H1 (cell line): ENCODE measurements at regions not wholly inside any gene's neighbourhood (a gene's known extent, or its start where the extent isn't known, plus 50 kb on each side); places are given as distances from the start of the nearest gene placed in this dataset.

Experiments used
- BCL11A ChIP-seq, 2 experiments: IDR thresholded peaks; one replicate each; pipeline ENCODE4 v1.6.1; 2011; ENCODE audit warnings: low read depth in 2 of 2, low read length in 2 of 2, mild to moderate bottlenecking in 2 of 2
- CHD2 ChIP-seq: IDR thresholded peaks from 2 replicates; pipeline ENCODE4 v1.6.1; 2012; ENCODE audit warnings: low read length, improper control_type of control experiment
- CTCF ChIP-seq, 3 experiments: IDR thresholded peaks; 1 replicate in 2 of 3; 2 replicates in 1 of 3; pipeline versions ENCODE4 v1.5.1 to v1.6.1; 2011; ENCODE audit warnings: low read length in 3 of 3, mild to moderate bottlenecking in 3 of 3, inconsistent platforms in 2 of 3, low read depth in 1 of 3, moderate library complexity in 1 of 3; ENCODE audit not compliant: insufficient read depth in 1 of 3; ENCODE audit errors: control extremely low read depth in 1 of 3
- EZH2 ChIP-seq: fragments of 200-600 bp; sonication (generic); IDR thresholded peaks from 2 replicates; pipeline ENCODE4 v1.7.1; 2012; ENCODE audit warnings: low read depth, mild to moderate bottlenecking, moderate library complexity, low read length, inconsistent platforms; ENCODE audit not compliant: severe bottlenecking
- RFX5 ChIP-seq: IDR thresholded peaks from 2 replicates; pipeline ENCODE4 v1.6.1; 2011; ENCODE audit warnings: low read depth, low read length, improper control_type of control experiment, borderline replicate concordance
- YY1 ChIP-seq: IDR thresholded peaks from 2 replicates; pipeline ENCODE4 v1.6.1; 2011; ENCODE audit warnings: low read depth, mild to moderate bottlenecking, low read length

GRCh38 chr14:47744155-47744554 lies 68.8 kb upstream of the MDGA2 start:
- no peak for TF ChIP-seq CTCF (IDR thresholded peaks at IDR 0.05; ENCODE audit: control extremely low read depth in 1 of 3, insufficient read depth in 1 of 3, low read depth in 1 of 3, low read length in 3 of 3)
- TF ChIP-seq BCL11A (IDR thresholded peaks at IDR 0.05; ENCODE audit: low read depth in 2 of 2, low read length in 2 of 2), result no peak
- TF ChIP-seq EZH2, result no peak
- TF ChIP-seq CHD2, result no peak
- no peak for TF ChIP-seq RFX5
- no peak for TF ChIP-seq YY1
